Smooth muscle cell (in vitro differentiated cells): ENCODE measurements at regions not wholly inside any gene's neighbourhood (a gene's known extent, or its start where the extent isn't known, plus 50 kb on each side); places are given as distances from the start of the nearest gene placed in this dataset.

Experiments
- DNase-seq: peaks from one replicate; lab custom pipeline; 2025; ENCODE audit not compliant: unreplicated experiment; lab: John Stamatoyannopoulos, UW
- H2AFZ ChIP-seq: fragments of 200-600 bp; sonication (generic); 2 replicates; pipeline ENCODE4 v1.6.0; 2016; ENCODE audit warnings: antibody characterized with exemption, low read depth, mild to moderate bottlenecking
- H3F3A ChIP-seq: fragments of 200-600 bp; sonication (generic); 2 replicates; pipeline ENCODE4 v1.6.0; 2017; ENCODE audit warnings: antibody characterized with exemption, low read depth
- H3K27ac ChIP-seq: fragments of 200-600 bp; sonication (generic); 2 replicates; pipeline ENCODE4 v1.5.1; 2016; ENCODE audit warnings: low read depth, mild to moderate bottlenecking
- H3K27me3 ChIP-seq: fragments of 200-600 bp; sonication (generic); 2 replicates; pipeline ENCODE4 v1.6.1; 2016; ENCODE audit warnings: low read depth, mild to moderate bottlenecking
- H3K36me3 ChIP-seq: fragments of 200-600 bp; sonication (generic); 2 replicates; pipeline ENCODE4 v1.5.1; 2016; ENCODE audit warnings: low read depth
- H3K4me1 ChIP-seq: fragments of 200-600 bp; sonication (generic); 2 replicates; pipeline ENCODE4 v1.5.1; 2016; ENCODE audit warnings: low read depth
- H3K4me2 ChIP-seq: fragments of 200-600 bp; sonication (generic); 2 replicates; pipeline ENCODE4 v1.6.0; 2016; ENCODE audit warnings: mild to moderate bottlenecking
- H3K4me3 ChIP-seq: fragments of 200-600 bp; sonication (generic); 2 replicates; pipeline ENCODE4 v1.5.1; 2016; ENCODE audit warnings: mild to moderate bottlenecking
- H3K79me2 ChIP-seq: fragments of 200-600 bp; sonication (generic); 2 replicates; pipeline ENCODE4 v1.6.0; 2016; ENCODE audit warnings: low read depth, mild to moderate bottlenecking
- H3K9ac ChIP-seq: fragments of 200-600 bp; sonication (generic); 2 replicates; pipeline ENCODE4 v1.6.0; 2016; ENCODE audit warnings: low read depth
- H3K9me3 ChIP-seq: fragments of 200-600 bp; sonication (generic); replicated peaks from 2 replicates; pipeline ENCODE4 v1.5.1; 2016; ENCODE audit warnings: low read depth
- H4K20me1 ChIP-seq: fragments of 200-600 bp; sonication (generic); 2 replicates; pipeline ENCODE4 v1.6.0; 2016; ENCODE audit warnings: low read depth
- WGBS: methylation state at CpG from one replicate; pipeline ENCODE4 v1.1.7; 2016; ENCODE audit warnings: low lambda C conversion rate; 5-methylcytosine and 5-hydroxymethylcytosine counted together
- TF ChIP-seq, protein P1 (sequence below): fragments of 200-600 bp; sonication (generic); IDR thresholded peaks from 2 replicates; pipeline ENCODE4 v1.5.1; 2017; ENCODE audit warnings: borderline replicate concordance, mild to moderate bottlenecking, antibody characterized with exemption; ENCODE audit not compliant: insufficient read depth, poor library complexity, severe bottlenecking

GRCh38 chr16:63298993-63299392 is 1262.8 kb upstream of the CDH8 start:
- Histone ChIP-seq H3K27me3 (no peaks in the 10 kb centered on the region), H2AFZ (no peak overlapping the region), H3K9ac (no peak overlapping the region), H3K9me3 (no peaks in the 10 kb centered on the region), H3K4me1 (no peaks in the 10 kb centered on the region), H3K4me3 (no peak overlapping the region), H3K27ac (no peak overlapping the region), H4K20me1 (no peaks in the 10 kb centered on the region), H3K4me2 (no peak overlapping the region), H3K36me3 (no peaks in the 10 kb centered on the region), H3K79me2 (no peaks in the 10 kb centered on the region), H3F3A (no peaks in the 10 kb centered on the region)
- TF ChIP-seq, protein P1, sequence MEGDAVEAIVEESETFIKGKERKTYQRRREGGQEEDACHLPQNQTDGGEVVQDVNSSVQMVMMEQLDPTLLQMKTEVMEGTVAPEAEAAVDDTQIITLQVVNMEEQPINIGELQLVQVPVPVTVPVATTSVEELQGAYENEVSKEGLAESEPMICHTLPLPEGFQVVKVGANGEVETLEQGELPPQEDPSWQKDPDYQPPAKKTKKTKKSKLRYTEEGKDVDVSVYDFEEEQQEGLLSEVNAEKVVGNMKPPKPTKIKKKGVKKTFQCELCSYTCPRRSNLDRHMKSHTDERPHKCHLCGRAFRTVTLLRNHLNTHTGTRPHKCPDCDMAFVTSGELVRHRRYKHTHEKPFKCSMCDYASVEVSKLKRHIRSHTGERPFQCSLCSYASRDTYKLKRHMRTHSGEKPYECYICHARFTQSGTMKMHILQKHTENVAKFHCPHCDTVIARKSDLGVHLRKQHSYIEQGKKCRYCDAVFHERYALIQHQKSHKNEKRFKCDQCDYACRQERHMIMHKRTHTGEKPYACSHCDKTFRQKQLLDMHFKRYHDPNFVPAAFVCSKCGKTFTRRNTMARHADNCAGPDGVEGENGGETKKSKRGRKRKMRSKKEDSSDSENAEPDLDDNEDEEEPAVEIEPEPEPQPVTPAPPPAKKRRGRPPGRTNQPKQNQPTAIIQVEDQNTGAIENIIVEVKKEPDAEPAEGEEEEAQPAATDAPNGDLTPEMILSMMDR: no peak
- whole genome bisulfite sequencing: 75% methylated on average over 1 of the region's 1 CpG
- no peak for DNase-seq

DNA sequence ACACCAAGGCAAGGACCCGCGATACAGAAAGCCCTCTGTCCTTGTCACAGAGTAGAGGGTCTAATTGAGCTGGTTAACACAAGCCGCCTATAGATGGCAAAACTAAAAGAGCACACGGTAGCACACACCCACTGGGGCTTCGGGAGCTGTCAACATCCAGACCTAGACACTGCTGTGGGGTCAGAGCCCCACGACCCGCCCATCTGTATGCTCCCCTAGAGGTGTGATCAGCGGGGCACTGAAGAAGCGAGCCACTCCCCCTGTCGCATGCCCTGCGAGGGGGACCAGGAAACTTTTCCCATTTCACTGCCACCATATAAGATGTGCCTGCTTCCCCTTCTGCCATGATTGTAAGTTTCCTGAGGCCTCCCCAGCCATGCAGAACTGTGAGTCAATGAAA is 1255.8 kb upstream of the CDH8 start:
- Histone ChIP-seq H3F3A (no peaks in the 10 kb centered on the region), H3K4me3 (no peak overlapping the region), H3K9ac (no peak overlapping the region), H3K36me3 (no peaks in the 10 kb centered on the region), H3K27ac (no peak overlapping the region), H2AFZ (no peak overlapping the region), H3K4me2 (no peak overlapping the region), H3K4me1 (no peaks in the 10 kb centered on the region), H3K27me3 (no peaks in the 10 kb centered on the region), H3K79me2 (no peaks in the 10 kb centered on the region), H3K9me3 (no peaks in the 10 kb centered on the region), H4K20me1 (no peaks in the 10 kb centered on the region)
- WGBS: 87% methylated on average over 11 of the region's 11 CpGs
- DNase-seq: no peak
- TF ChIP-seq, protein P1: no peak

- no peaks in the 10 kb centered on the region for H3K4me1 ChIP-seq
- H3K9ac ChIP-seq: no peak overlapping the region
- 45% methylated on average over 16 of the region's 16 CpGs for WGBS
- no peaks in the 10 kb centered on the region for H3K27me3 ChIP-seq
- H3K4me3 ChIP-seq: no peak overlapping the region
- no peak overlapping the region for H3K4me2 ChIP-seq
- H2AFZ ChIP-seq: no peak overlapping the region
- no peak overlapping the region for H3K27ac ChIP-seq
- no peaks in the 10 kb centered on the region for H3K9me3 ChIP-seq
- no peaks in the 10 kb centered on the region for H3K79me2 ChIP-seq
- TF ChIP-seq, protein P1: peak; percentile 89
- H3F3A ChIP-seq: no peaks in the 10 kb centered on the region
- H4K20me1 ChIP-seq: no peaks in the 10 kb centered on the region
- DNase-seq: no peak
- no peaks in the 10 kb centered on the region for H3K36me3 ChIP-seq
Observed at GRCh38 chr16:63289834-63290460, 1253.7 kb upstream of the CDH8 start.

DNA sequence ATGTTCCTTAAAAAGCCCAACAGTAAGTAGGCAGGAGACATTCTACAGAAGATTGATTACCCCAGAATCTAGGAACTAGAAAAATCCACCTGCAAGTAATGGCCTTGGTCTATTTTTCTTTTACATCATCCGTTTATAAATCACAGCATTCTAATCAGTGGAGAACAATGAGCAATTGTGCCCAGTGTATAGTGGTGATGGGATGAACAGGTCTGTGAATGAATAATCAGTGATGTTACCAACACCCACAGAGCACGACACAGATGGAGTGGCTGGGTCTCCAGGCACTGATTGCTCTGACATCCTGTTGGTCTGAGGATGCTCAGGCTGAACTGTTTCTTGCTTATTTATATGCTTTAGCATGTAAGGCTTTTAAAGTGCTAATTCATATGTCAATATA is 1251.2 kb upstream of the CDH8 start:
- Histone ChIP-seq H3K9ac (no peak overlapping the region), H3K79me2 (no peaks in the 10 kb centered on the region), H3K9me3 (no peaks in the 10 kb centered on the region), H3K4me3 (no peak overlapping the region), H3K27ac (no peak overlapping the region), H4K20me1 (no peaks in the 10 kb centered on the region), H3K4me2 (no peak overlapping the region), H3K4me1 (no peaks in the 10 kb centered on the region), H2AFZ (no peak overlapping the region), H3K27me3 (no peaks in the 10 kb centered on the region), H3F3A (no peaks in the 10 kb centered on the region), H3K36me3 (no peaks in the 10 kb centered on the region)
- DNase-seq: no peak
- TF ChIP-seq, protein P1: no peak
- WGBS: 92% methylated on average over 2 of the region's 2 CpGs
